Liver (tissue), 8 donors: ENCODE measurements at regions not wholly inside any gene's neighbourhood (a gene's known extent, or its start where the extent isn't known, plus 50 kb on each side); places are given as distances from the start of the nearest gene placed in this dataset.

Experiments used
- DNase-seq: peaks from one replicate; pipeline ENCODE4 v3.0.0-alpha.2; 2017; ENCODE audit warnings: low spot score
- H3K27ac ChIP-seq, 2 donors: one replicate each; pipeline ENCODE4 v1.7.0; 2013; ENCODE audit warnings: inconsistent platforms in 2 of 2, low read length in 2 of 2, control low read depth in 1 of 2, low read depth in 1 of 2, mild to moderate bottlenecking in 1 of 2
- H3K27me3 ChIP-seq, 4 donors: one replicate each; pipeline versions ENCODE4 v1.6.1 to v1.7.0; 2013; ENCODE audit warnings: low read length in 3 of 4, inconsistent platforms in 1 of 4, mild to moderate bottlenecking in 1 of 4, moderate library complexity in 1 of 4; ENCODE audit not compliant: control insufficient read depth in 4 of 4, insufficient read depth in 4 of 4
- H3K36me3 ChIP-seq, 4 donors: one replicate each; pipeline versions ENCODE4 v1.6.1 to v1.7.0; 2013; ENCODE audit warnings: low read length in 3 of 4, mild to moderate bottlenecking in 3 of 4, low read depth in 1 of 4, moderate library complexity in 1 of 4; ENCODE audit not compliant: control insufficient read depth in 4 of 4, insufficient read depth in 3 of 4
- H3K4me1 ChIP-seq, 4 donors: one replicate each; pipeline versions ENCODE4 v1.6.1 to v1.7.0; 2013; ENCODE audit warnings: low read length in 3 of 4, mild to moderate bottlenecking in 3 of 4, moderate library complexity in 1 of 4; ENCODE audit not compliant: control insufficient read depth in 4 of 4, insufficient read depth in 4 of 4
- H3K4me3 ChIP-seq, 3 donors: one replicate each; pipeline versions ENCODE4 v1.6.1 to v1.7.0; 2013; ENCODE audit warnings: low read length in 3 of 3, control low read depth in 1 of 3, low read depth in 1 of 3, mild to moderate bottlenecking in 1 of 3
- H3K9ac ChIP-seq, 2 donors: one replicate each; pipeline ENCODE4 v1.7.0; 2013; ENCODE audit warnings: low read length in 2 of 2, mild to moderate bottlenecking in 2 of 2, moderate library complexity in 2 of 2, control low read depth in 1 of 2, low read depth in 1 of 2
- H3K9me3 ChIP-seq, 4 donors: one replicate each; pipeline versions ENCODE4 v1.6.1 to v1.7.0; 2013; ENCODE audit warnings: low read length in 3 of 4; ENCODE audit not compliant: control insufficient read depth in 4 of 4
- ATF3 ChIP-seq: IDR thresholded peaks from 2 replicates; pipeline ENCODE4 v1.6.1; 2016; ENCODE audit warnings: antibody characterized with exemption
- CTCF ChIP-seq: fragments of 150-350 bp; IDR thresholded peaks from 2 replicates; pipeline ENCODE4 v1.5.1; 2017; ENCODE audit warnings: improper control_type of control experiment, low read depth, low read length; ENCODE audit not compliant: missing input control
- EGR1 ChIP-seq, 2 donors: IDR thresholded peaks; 2 replicates each; pipeline ENCODE4 v1.6.1; 2016 to 2018; ENCODE audit warnings: antibody characterized with exemption in 2 of 2, low read depth in 2 of 2
- FOXA1 ChIP-seq: IDR thresholded peaks from 2 replicates; pipeline ENCODE4 v1.6.1; 2016; ENCODE audit warnings: antibody characterized with exemption
- FOXA2 ChIP-seq: IDR thresholded peaks from 2 replicates; pipeline ENCODE4 v1.6.1; 2016; ENCODE audit warnings: antibody characterized with exemption
- GABPA ChIP-seq, 2 donors: IDR thresholded peaks in 1 of 2; conservative IDR thresholded peaks in 1 of 2; 2 replicates each; pipeline ENCODE4 v1.6.1; 2016; ENCODE audit warnings: antibody characterized with exemption in 2 of 2, mild to moderate bottlenecking in 1 of 2, moderate library complexity in 1 of 2
- HNF4A ChIP-seq, 2 donors: conservative IDR thresholded peaks; 2 replicates each; pipeline ENCODE4 v1.6.1; 2016; ENCODE audit warnings: antibody characterized with exemption in 2 of 2, mild to moderate bottlenecking in 2 of 2
- HNF4G ChIP-seq: IDR thresholded peaks from 2 replicates; pipeline ENCODE4 v1.6.1; 2016; ENCODE audit warnings: antibody characterized with exemption
- JUND ChIP-seq, 2 donors: IDR thresholded peaks; 2 replicates each; pipeline ENCODE4 v1.6.1; 2016; ENCODE audit warnings: antibody characterized with exemption in 2 of 2
- MAX ChIP-seq: IDR thresholded peaks from 2 replicates; pipeline ENCODE4 v1.6.1; 2016; ENCODE audit warnings: antibody characterized with exemption
- NR2F2 ChIP-seq: IDR thresholded peaks from 2 replicates; pipeline ENCODE4 v1.6.1; 2016; ENCODE audit warnings: antibody characterized with exemption
- RAD21 ChIP-seq, 2 donors: IDR thresholded peaks; 2 replicates each; pipeline ENCODE4 v1.6.1; 2016; ENCODE audit warnings: antibody characterized with exemption in 2 of 2, mild to moderate bottlenecking in 2 of 2
- REST ChIP-seq: IDR thresholded peaks from 2 replicates; pipeline ENCODE4 v1.6.1; 2016; ENCODE audit warnings: antibody characterized with exemption, mild to moderate bottlenecking
- RXRA ChIP-seq, 2 donors: IDR thresholded peaks; 2 replicates each; pipeline ENCODE4 v1.6.1; 2017 to 2018; ENCODE audit warnings: antibody characterized with exemption in 2 of 2, mild to moderate bottlenecking in 1 of 2
- SP1 ChIP-seq: IDR thresholded peaks from 2 replicates; pipeline ENCODE4 v1.6.1; 2018; ENCODE audit warnings: antibody characterized with exemption, mild to moderate bottlenecking
- TAF1 ChIP-seq: conservative IDR thresholded peaks from 2 replicates; pipeline ENCODE4 v1.6.1; 2016; ENCODE audit warnings: antibody characterized with exemption, mild to moderate bottlenecking
- YY1 ChIP-seq: IDR thresholded peaks from 2 replicates; pipeline ENCODE4 v1.6.1; 2016; ENCODE audit warnings: antibody characterized with exemption, mild to moderate bottlenecking
- ZBTB33 ChIP-seq: IDR thresholded peaks from 2 replicates; pipeline ENCODE4 v1.6.1; 2016; ENCODE audit warnings: antibody characterized with exemption
- WGBS: extraction: QIAGEN DNeasy Blood & Tissue Kit; methylation state at CpG from one replicate; pipeline ENCODE4 v1.1.7; 2013; 5-methylcytosine and 5-hydroxymethylcytosine counted together
- donor health status: healthy.
- donor health status: healthy.
- donor health status: healthy.
- donor health status: healthy.
- donor health status: healthy.

- no peak for TF ChIP-seq HNF4A (conservative IDR thresholded peaks at IDR 0.05)
- TF ChIP-seq RXRA (IDR thresholded peaks at IDR 0.05), result no peak
- no peak for TF ChIP-seq FOXA2
- no peak for TF ChIP-seq SP1
- no peak for TF ChIP-seq MAX
- TF ChIP-seq FOXA1, result no peak
- TF ChIP-seq RAD21 (IDR thresholded peaks at IDR 0.05), result no peak
- TF ChIP-seq EGR1 (IDR thresholded peaks at IDR 0.05; ENCODE audit: low read depth in 2 of 2), result no peak
- no peak for TF ChIP-seq JUND (IDR thresholded peaks at IDR 0.05)
- TF ChIP-seq NR2F2, result no peak
- TF ChIP-seq HNF4G, result no peak
- no peak for TF ChIP-seq ATF3
- no peak for TF ChIP-seq TAF1
- TF ChIP-seq CTCF, result no peak
- TF ChIP-seq ZBTB33, result no peak
- no peak for TF ChIP-seq REST
- TF ChIP-seq GABPA (IDR thresholded peaks at IDR 0.05 in 1 of 2, conservative IDR thresholded peaks at IDR 0.05 in 1 of 2), result no peak
- no peak for TF ChIP-seq YY1
- no peak overlapping the region for H3K4me3 ChIP-seq
- no peaks in the 10 kb centered on the region for H3K4me1 ChIP-seq
- WGBS, result 77% methylated on average over 8 of the region's 8 CpGs
- H3K9me3 ChIP-seq, result no peaks in the 10 kb centered on the region
- H3K27me3 ChIP-seq, result no peaks in the 10 kb centered on the region
- DNase-seq, result no peak
- H3K9ac ChIP-seq, result no peak overlapping the region
- no peak overlapping the region for H3K27ac ChIP-seq
- peaks cover 0 to 2% (median 0%) of the 10 kb centered on the region in 4 donors for H3K36me3 ChIP-seq
These were observed 113.6 kb upstream of the IFNGR1 start for GRCh38 chr6:137332637-137333280.
